ENCODE measurements at regions not wholly inside any gene's neighbourhood (a gene's known extent, or its start where the extent isn't known, plus 50 kb on each side); places are given as distances from the start of the nearest gene placed in this dataset.
"Not testable (repeated sequence)": the region's sequence is repeated elsewhere in the genome, so short reads cannot be mapped to it uniquely, and the experiment has no call there.

DNA sequence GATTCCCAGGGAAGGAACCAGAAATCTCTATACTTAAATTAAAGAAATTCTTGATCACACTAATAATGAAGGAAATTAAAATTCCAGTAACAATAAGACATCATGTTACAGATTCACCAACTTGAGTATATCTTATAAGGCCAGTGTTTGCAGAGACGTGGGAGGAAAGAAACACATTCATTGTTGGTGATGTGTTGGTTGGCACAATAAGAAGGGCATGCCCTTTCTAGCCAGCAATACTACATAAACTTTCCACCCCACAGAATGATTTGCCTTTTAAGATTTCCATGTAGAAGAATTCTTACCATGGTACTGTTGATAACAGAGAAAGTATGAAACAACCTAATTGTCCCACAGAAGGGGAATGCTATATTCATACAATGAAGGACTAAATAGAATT lies 581.5 kb downstream of the STIM2 start:
- no peaks in the 10 kb centered on the region for H3K4me1 ChIP-seq (ENCODE audit: control insufficient read depth in 1 of 2, insufficient read depth in 2 of 2, low read length in 2 of 2)
- H3K36me3 ChIP-seq (ENCODE audit: control insufficient read depth in 1 of 2, insufficient read depth in 2 of 2, low read length in 2 of 2): no peaks in the 10 kb centered on the region
- no peak overlapping the region for H3K4me3 ChIP-seq (ENCODE audit: low read depth in 1 of 2, low read length in 2 of 2)
- H3K27me3 ChIP-seq (ENCODE audit: low read depth, low read length): no peaks in the 10 kb centered on the region
- H3K9me3 ChIP-seq (ENCODE audit: control insufficient read depth in 1 of 2, low read length in 2 of 2): no peaks in the 10 kb centered on the region
- H3K27ac ChIP-seq (ENCODE audit: low read length): no peak overlapping the region

GRCh38 chr4:27442661-27443060 lies 582.0 kb downstream of the STIM2 start:
- H3K9me3 ChIP-seq (ENCODE audit: control insufficient read depth in 1 of 2, low read length in 2 of 2); H3K4me3 ChIP-seq (ENCODE audit: low read depth in 1 of 2, low read length in 2 of 2); H3K4me1 ChIP-seq (ENCODE audit: control insufficient read depth in 1 of 2, insufficient read depth in 2 of 2, low read length in 2 of 2); H3K27ac ChIP-seq (ENCODE audit: low read length); H3K36me3 ChIP-seq (ENCODE audit: control insufficient read depth in 1 of 2, insufficient read depth in 2 of 2, low read length in 2 of 2); H3K27me3 ChIP-seq (ENCODE audit: low read depth, low read length): not testable (repeated sequence)

DNA sequence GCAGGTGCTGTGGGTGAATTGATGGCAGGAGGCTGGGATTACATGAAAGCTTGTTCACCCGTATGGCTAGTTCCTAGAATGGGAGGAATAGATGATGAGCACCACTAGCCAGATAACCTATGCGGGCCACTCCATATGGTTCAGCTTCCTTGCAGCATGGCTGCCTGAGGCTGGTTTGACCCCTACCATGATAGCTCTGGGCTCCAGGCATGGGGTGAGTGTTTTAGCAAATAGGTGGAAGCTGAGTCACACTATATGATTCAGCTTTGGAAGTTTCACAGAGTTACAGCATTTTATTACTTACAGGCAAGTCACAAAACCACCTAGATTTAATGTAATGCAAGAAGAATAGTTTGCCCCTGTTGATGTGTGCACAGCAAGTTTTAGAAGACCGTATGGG lies 603.2 kb downstream of the STIM2 start:
- no peak overlapping the region for H3K4me3 ChIP-seq (ENCODE audit: low read depth in 1 of 2, low read length in 2 of 2)
- no peaks in the 10 kb centered on the region for H3K36me3 ChIP-seq (ENCODE audit: control insufficient read depth in 1 of 2, insufficient read depth in 2 of 2, low read length in 2 of 2)
- H3K27ac ChIP-seq (ENCODE audit: low read length): no peak overlapping the region
- no peaks in the 10 kb centered on the region for H3K27me3 ChIP-seq (ENCODE audit: low read depth, low read length)
- H3K4me1 ChIP-seq (ENCODE audit: control insufficient read depth in 1 of 2, insufficient read depth in 2 of 2, low read length in 2 of 2): no peaks in the 10 kb centered on the region
- no peaks in the 10 kb centered on the region for H3K9me3 ChIP-seq (ENCODE audit: control insufficient read depth in 1 of 2, low read length in 2 of 2)

GRCh38 chr4:27467351-27467750 lies 606.7 kb downstream of the STIM2 start:
- Histone ChIP-seq H3K27ac (ENCODE audit: low read length) (no peak overlapping the region), H3K4me1 (ENCODE audit: control insufficient read depth in 1 of 2, insufficient read depth in 2 of 2, low read length in 2 of 2) (no peaks in the 10 kb centered on the region), H3K27me3 (ENCODE audit: low read depth, low read length) (no peaks in the 10 kb centered on the region), H3K36me3 (ENCODE audit: control insufficient read depth in 1 of 2, insufficient read depth in 2 of 2, low read length in 2 of 2) (no peaks in the 10 kb centered on the region), H3K9me3 (ENCODE audit: control insufficient read depth in 1 of 2, low read length in 2 of 2) (no peaks in the 10 kb centered on the region), H3K4me3 (ENCODE audit: low read depth in 1 of 2, low read length in 2 of 2) (no peak overlapping the region)

- Histone ChIP-seq H3K4me1 (ENCODE audit: control insufficient read depth in 1 of 2, insufficient read depth in 2 of 2, low read length in 2 of 2) (no peaks in the 10 kb centered on the region), H3K27me3 (ENCODE audit: low read depth, low read length) (no peaks in the 10 kb centered on the region), H3K27ac (ENCODE audit: low read length) (no peak overlapping the region), H3K36me3 (ENCODE audit: control insufficient read depth in 1 of 2, insufficient read depth in 2 of 2, low read length in 2 of 2) (no peaks in the 10 kb centered on the region), H3K9me3 (ENCODE audit: control insufficient read depth in 1 of 2, low read length in 2 of 2) (no peaks in the 10 kb centered on the region), H3K4me3 (ENCODE audit: low read depth in 1 of 2, low read length in 2 of 2) (no peak overlapping the region)
These were observed 611.7 kb downstream of the STIM2 start for GRCh38 chr4:27472364-27472763.

DNA sequence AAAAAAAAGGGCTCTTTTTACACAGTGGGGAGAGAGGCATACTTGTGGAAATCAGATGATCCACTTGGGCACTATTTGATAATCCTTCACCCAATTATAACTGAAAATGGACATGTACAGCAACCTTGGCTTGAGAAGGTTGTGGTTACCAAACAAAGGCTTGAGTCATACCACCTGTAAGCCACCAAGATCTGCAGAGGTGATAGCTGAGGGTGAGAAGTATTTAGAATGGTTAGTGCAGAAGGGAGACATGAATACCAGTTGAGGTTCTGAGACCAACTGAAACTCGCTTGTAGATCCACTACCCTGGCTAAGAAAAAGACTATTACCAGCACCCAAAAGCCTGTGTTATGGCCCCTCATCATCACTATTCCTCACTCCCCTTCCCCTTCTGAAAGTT lies 614.0 kb downstream of the STIM2 start:
- H3K9me3 ChIP-seq (ENCODE audit: control insufficient read depth in 1 of 2, low read length in 2 of 2): no peaks in the 10 kb centered on the region
- H3K4me1 ChIP-seq (ENCODE audit: control insufficient read depth in 1 of 2, insufficient read depth in 2 of 2, low read length in 2 of 2): no peaks in the 10 kb centered on the region
- no peaks in the 10 kb centered on the region for H3K27me3 ChIP-seq (ENCODE audit: low read depth, low read length)
- H3K36me3 ChIP-seq (ENCODE audit: control insufficient read depth in 1 of 2, insufficient read depth in 2 of 2, low read length in 2 of 2): no peaks in the 10 kb centered on the region
- no peak overlapping the region for H3K27ac ChIP-seq (ENCODE audit: low read length)
- H3K4me3 ChIP-seq (ENCODE audit: low read depth in 1 of 2, low read length in 2 of 2): no peak overlapping the region

- H3K27me3 ChIP-seq (ENCODE audit: low read depth, low read length): no peaks in the 10 kb centered on the region
- H3K27ac ChIP-seq (ENCODE audit: low read length): no peak overlapping the region
- no peaks in the 10 kb centered on the region for H3K9me3 ChIP-seq (ENCODE audit: control insufficient read depth in 1 of 2, low read length in 2 of 2)
- no peaks in the 10 kb centered on the region for H3K36me3 ChIP-seq (ENCODE audit: control insufficient read depth in 1 of 2, insufficient read depth in 2 of 2, low read length in 2 of 2)
- no peaks in the 10 kb centered on the region for H3K4me1 ChIP-seq (ENCODE audit: control insufficient read depth in 1 of 2, insufficient read depth in 2 of 2, low read length in 2 of 2)
- H3K4me3 ChIP-seq (ENCODE audit: low read depth in 1 of 2, low read length in 2 of 2): no peak overlapping the region
These were observed 623.6 kb downstream of the STIM2 start for GRCh38 chr4:27484216-27484615.

DNA sequence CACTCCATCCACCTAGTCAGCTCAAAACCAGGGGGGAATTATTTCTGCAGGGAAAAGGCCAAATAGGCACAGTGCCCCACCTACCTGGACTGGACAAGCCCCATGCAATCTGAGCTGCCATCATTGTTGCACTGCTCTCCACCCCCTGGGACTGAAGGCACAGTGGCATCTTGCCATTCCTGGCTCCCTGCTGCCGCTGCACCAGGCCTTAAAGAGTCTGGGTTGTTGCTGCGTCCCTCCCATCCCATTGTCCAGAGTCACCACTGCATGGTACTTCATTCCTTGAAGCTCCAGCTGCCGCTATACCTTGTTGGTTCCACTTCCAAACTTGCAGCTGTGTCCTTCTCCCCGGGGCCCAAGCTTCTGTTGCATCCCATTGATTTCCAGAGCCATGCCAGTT lies 629.7 kb downstream of the STIM2 start:
- Histone ChIP-seq H3K36me3 (ENCODE audit: control insufficient read depth in 1 of 2, insufficient read depth in 2 of 2, low read length in 2 of 2) (no peaks in the 10 kb centered on the region), H3K9me3 (ENCODE audit: control insufficient read depth in 1 of 2, low read length in 2 of 2) (no peaks in the 10 kb centered on the region), H3K4me1 (ENCODE audit: control insufficient read depth in 1 of 2, insufficient read depth in 2 of 2, low read length in 2 of 2) (no peaks in the 10 kb centered on the region), H3K27me3 (ENCODE audit: low read depth, low read length) (no peaks in the 10 kb centered on the region), H3K27ac (ENCODE audit: low read length) (no peak overlapping the region), H3K4me3 (ENCODE audit: low read depth in 1 of 2, low read length in 2 of 2) (no peak overlapping the region)

- Histone ChIP-seq H3K4me3 (ENCODE audit: low read depth in 1 of 2, low read length in 2 of 2) (no peak overlapping the region), H3K27ac (ENCODE audit: low read length) (no peak overlapping the region), H3K9me3 (ENCODE audit: control insufficient read depth in 1 of 2, low read length in 2 of 2) (no peaks in the 10 kb centered on the region), H3K4me1 (ENCODE audit: control insufficient read depth in 1 of 2, insufficient read depth in 2 of 2, low read length in 2 of 2) (no peaks in the 10 kb centered on the region), H3K27me3 (ENCODE audit: low read depth, low read length) (no peaks in the 10 kb centered on the region), H3K36me3 (ENCODE audit: control insufficient read depth in 1 of 2, insufficient read depth in 2 of 2, low read length in 2 of 2) (no peaks in the 10 kb centered on the region)
These were observed 630.1 kb downstream of the STIM2 start for GRCh38 chr4:27490766-27491165.

DNA sequence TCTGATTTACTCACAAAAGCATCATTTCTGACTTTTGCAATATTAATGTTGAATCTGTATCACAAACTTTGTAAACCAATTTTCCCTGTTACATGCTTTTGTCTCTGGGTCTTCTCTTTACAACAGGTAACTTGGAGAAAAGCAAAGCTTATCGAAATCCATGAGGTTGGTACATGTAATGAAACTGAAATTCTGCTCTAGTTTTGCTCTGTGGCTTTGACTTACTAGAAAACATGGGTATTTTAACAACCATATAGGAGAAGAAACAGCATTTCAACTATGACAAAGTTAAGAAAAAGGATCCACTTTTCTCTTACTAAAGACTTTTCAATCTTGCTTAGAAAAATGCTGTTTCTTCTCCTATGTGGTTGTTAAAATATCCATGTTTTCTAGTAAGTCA lies 645.8 kb downstream of the STIM2 start:
- H3K27ac ChIP-seq (ENCODE audit: low read length): no peak overlapping the region
- no peaks in the 10 kb centered on the region for H3K9me3 ChIP-seq (ENCODE audit: control insufficient read depth in 1 of 2, low read length in 2 of 2)
- H3K4me3 ChIP-seq (ENCODE audit: low read depth in 1 of 2, low read length in 2 of 2): no peak overlapping the region
- no peaks in the 10 kb centered on the region for H3K27me3 ChIP-seq (ENCODE audit: low read depth, low read length)
- H3K4me1 ChIP-seq (ENCODE audit: control insufficient read depth in 1 of 2, insufficient read depth in 2 of 2, low read length in 2 of 2): no peaks in the 10 kb centered on the region
- H3K36me3 ChIP-seq (ENCODE audit: control insufficient read depth in 1 of 2, insufficient read depth in 2 of 2, low read length in 2 of 2): no peaks in the 10 kb centered on the region

DNA sequence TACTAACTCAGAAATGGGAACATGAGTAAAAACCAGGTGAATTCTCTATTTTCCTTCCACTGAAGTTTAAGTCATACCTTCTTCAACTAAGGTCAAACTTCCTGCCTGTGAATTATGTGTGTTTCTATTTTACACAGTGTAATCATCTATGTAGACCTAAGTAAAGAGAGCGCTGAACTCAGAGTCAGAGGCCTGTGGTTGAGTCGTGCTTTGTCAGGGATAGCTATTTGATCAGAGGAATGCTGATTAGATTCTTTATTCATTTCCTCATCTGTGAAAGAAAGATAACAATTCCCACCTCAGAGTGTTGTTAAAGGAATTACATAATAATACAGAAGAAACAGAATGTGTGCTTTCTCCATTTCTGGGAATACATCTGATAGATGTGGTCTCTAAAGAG lies 654.1 kb downstream of the STIM2 start:
- Histone ChIP-seq H3K27ac (ENCODE audit: low read length) (no peak overlapping the region), H3K9me3 (ENCODE audit: control insufficient read depth in 1 of 2, low read length in 2 of 2) (no peaks in the 10 kb centered on the region), H3K27me3 (ENCODE audit: low read depth, low read length) (no peaks in the 10 kb centered on the region), H3K36me3 (ENCODE audit: control insufficient read depth in 1 of 2, insufficient read depth in 2 of 2, low read length in 2 of 2) (no peaks in the 10 kb centered on the region), H3K4me1 (ENCODE audit: control insufficient read depth in 1 of 2, insufficient read depth in 2 of 2, low read length in 2 of 2) (no peaks in the 10 kb centered on the region), H3K4me3 (ENCODE audit: low read depth in 1 of 2, low read length in 2 of 2) (no peak overlapping the region)

GRCh38 chr4:27515140-27515539 lies 654.5 kb downstream of the STIM2 start:
- no peak overlapping the region for H3K4me3 ChIP-seq (ENCODE audit: low read depth in 1 of 2, low read length in 2 of 2)
- no peaks in the 10 kb centered on the region for H3K9me3 ChIP-seq (ENCODE audit: control insufficient read depth in 1 of 2, low read length in 2 of 2)
- H3K27me3 ChIP-seq (ENCODE audit: low read depth, low read length): no peaks in the 10 kb centered on the region
- no peak overlapping the region for H3K27ac ChIP-seq (ENCODE audit: low read length)
- H3K4me1 ChIP-seq (ENCODE audit: control insufficient read depth in 1 of 2, insufficient read depth in 2 of 2, low read length in 2 of 2): no peaks in the 10 kb centered on the region
- H3K36me3 ChIP-seq (ENCODE audit: control insufficient read depth in 1 of 2, insufficient read depth in 2 of 2, low read length in 2 of 2): no peaks in the 10 kb centered on the region
